Smooth muscle cell (in vitro differentiated cells): ENCODE measurements at regions not wholly inside any gene's neighbourhood (a gene's known extent, or its start where the extent isn't known, plus 50 kb on each side); places are given as distances from the start of the nearest gene placed in this dataset.

Experiments used
- DNase-seq: peaks from one replicate; lab custom pipeline; 2025; ENCODE audit not compliant: unreplicated experiment; lab: John Stamatoyannopoulos, UW
- H2AFZ ChIP-seq: fragments of 200-600 bp; sonication (generic); 2 replicates; pipeline ENCODE4 v1.6.0; 2016; ENCODE audit warnings: antibody characterized with exemption, low read depth, mild to moderate bottlenecking
- H3F3A ChIP-seq: fragments of 200-600 bp; sonication (generic); 2 replicates; pipeline ENCODE4 v1.6.0; 2017; ENCODE audit warnings: antibody characterized with exemption, low read depth
- H3K27ac ChIP-seq: fragments of 200-600 bp; sonication (generic); 2 replicates; pipeline ENCODE4 v1.5.1; 2016; ENCODE audit warnings: low read depth, mild to moderate bottlenecking
- H3K27me3 ChIP-seq: fragments of 200-600 bp; sonication (generic); 2 replicates; pipeline ENCODE4 v1.6.1; 2016; ENCODE audit warnings: low read depth, mild to moderate bottlenecking
- H3K36me3 ChIP-seq: fragments of 200-600 bp; sonication (generic); 2 replicates; pipeline ENCODE4 v1.5.1; 2016; ENCODE audit warnings: low read depth
- H3K4me1 ChIP-seq: fragments of 200-600 bp; sonication (generic); 2 replicates; pipeline ENCODE4 v1.5.1; 2016; ENCODE audit warnings: low read depth
- H3K4me2 ChIP-seq: fragments of 200-600 bp; sonication (generic); 2 replicates; pipeline ENCODE4 v1.6.0; 2016; ENCODE audit warnings: mild to moderate bottlenecking
- H3K4me3 ChIP-seq: fragments of 200-600 bp; sonication (generic); 2 replicates; pipeline ENCODE4 v1.5.1; 2016; ENCODE audit warnings: mild to moderate bottlenecking
- H3K79me2 ChIP-seq: fragments of 200-600 bp; sonication (generic); 2 replicates; pipeline ENCODE4 v1.6.0; 2016; ENCODE audit warnings: low read depth, mild to moderate bottlenecking
- H3K9ac ChIP-seq: fragments of 200-600 bp; sonication (generic); 2 replicates; pipeline ENCODE4 v1.6.0; 2016; ENCODE audit warnings: low read depth
- H3K9me3 ChIP-seq: fragments of 200-600 bp; sonication (generic); replicated peaks from 2 replicates; pipeline ENCODE4 v1.5.1; 2016; ENCODE audit warnings: low read depth
- H4K20me1 ChIP-seq: fragments of 200-600 bp; sonication (generic); 2 replicates; pipeline ENCODE4 v1.6.0; 2016; ENCODE audit warnings: low read depth
- WGBS: methylation state at CpG from one replicate; pipeline ENCODE4 v1.1.7; 2016; ENCODE audit warnings: low lambda C conversion rate; 5-methylcytosine and 5-hydroxymethylcytosine counted together
- TF ChIP-seq, protein P1 (sequence below): fragments of 200-600 bp; sonication (generic); IDR thresholded peaks from 2 replicates; pipeline ENCODE4 v1.5.1; 2017; ENCODE audit warnings: borderline replicate concordance, mild to moderate bottlenecking, antibody characterized with exemption; ENCODE audit not compliant: insufficient read depth, poor library complexity, severe bottlenecking

DNA sequence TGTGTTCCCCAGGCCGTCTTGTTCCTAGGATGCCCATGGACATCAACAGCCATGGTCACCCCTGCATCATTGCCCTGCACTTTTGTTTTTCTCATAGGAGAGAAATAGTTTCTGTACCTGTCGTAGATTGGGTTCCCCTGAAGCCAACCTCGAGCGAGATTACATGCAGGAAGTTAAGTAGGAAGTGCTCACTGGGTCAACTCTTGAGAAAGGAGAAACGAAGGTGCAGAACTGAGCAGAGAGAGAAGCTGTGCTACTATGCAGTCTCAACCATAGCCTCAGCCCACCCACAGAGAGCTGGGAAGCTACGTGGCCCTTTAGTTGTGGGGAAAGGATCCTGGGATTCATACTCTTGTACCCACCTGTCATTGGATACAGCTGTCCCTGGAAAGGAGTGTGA lies 165.2 kb downstream of the HERPUD2 start:
- H3K27ac ChIP-seq: no peak overlapping the region
- WGBS: 93% methylated on average over 6 of the region's 6 CpGs
- no peak overlapping the region for H2AFZ ChIP-seq
- H3K4me3 ChIP-seq: no peak overlapping the region
- no peaks in the 10 kb centered on the region for H3K36me3 ChIP-seq
- H3F3A ChIP-seq: no peaks in the 10 kb centered on the region
- no peaks in the 10 kb centered on the region for H3K9me3 ChIP-seq
- no peaks in the 10 kb centered on the region for H4K20me1 ChIP-seq
- H3K79me2 ChIP-seq: no peaks in the 10 kb centered on the region
- H3K27me3 ChIP-seq: peaks cover 13% of the 10 kb centered on the region
- H3K4me1 ChIP-seq: no peaks in the 10 kb centered on the region
- TF ChIP-seq, protein P1, sequence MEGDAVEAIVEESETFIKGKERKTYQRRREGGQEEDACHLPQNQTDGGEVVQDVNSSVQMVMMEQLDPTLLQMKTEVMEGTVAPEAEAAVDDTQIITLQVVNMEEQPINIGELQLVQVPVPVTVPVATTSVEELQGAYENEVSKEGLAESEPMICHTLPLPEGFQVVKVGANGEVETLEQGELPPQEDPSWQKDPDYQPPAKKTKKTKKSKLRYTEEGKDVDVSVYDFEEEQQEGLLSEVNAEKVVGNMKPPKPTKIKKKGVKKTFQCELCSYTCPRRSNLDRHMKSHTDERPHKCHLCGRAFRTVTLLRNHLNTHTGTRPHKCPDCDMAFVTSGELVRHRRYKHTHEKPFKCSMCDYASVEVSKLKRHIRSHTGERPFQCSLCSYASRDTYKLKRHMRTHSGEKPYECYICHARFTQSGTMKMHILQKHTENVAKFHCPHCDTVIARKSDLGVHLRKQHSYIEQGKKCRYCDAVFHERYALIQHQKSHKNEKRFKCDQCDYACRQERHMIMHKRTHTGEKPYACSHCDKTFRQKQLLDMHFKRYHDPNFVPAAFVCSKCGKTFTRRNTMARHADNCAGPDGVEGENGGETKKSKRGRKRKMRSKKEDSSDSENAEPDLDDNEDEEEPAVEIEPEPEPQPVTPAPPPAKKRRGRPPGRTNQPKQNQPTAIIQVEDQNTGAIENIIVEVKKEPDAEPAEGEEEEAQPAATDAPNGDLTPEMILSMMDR: no peak
- no peak overlapping the region for H3K4me2 ChIP-seq
- no peak overlapping the region for H3K9ac ChIP-seq
- DNase-seq: no peak

GRCh38 chr7:35528381-35528977 lies 166.5 kb downstream of the HERPUD2 start:
- no peaks in the 10 kb centered on the region for H4K20me1 ChIP-seq
- no peaks in the 10 kb centered on the region for H3K79me2 ChIP-seq
- TF ChIP-seq, protein P1: no peak
- H3K27me3 ChIP-seq: peaks cover 20% of the 10 kb centered on the region
- H3K9me3 ChIP-seq: no peaks in the 10 kb centered on the region
- no peaks in the 10 kb centered on the region for H3K4me1 ChIP-seq
- WGBS: 93% methylated on average over 8 of the region's 8 CpGs
- H3K4me3 ChIP-seq: no peak overlapping the region
- no peak overlapping the region for H3K4me2 ChIP-seq
- no peak overlapping the region for H3K27ac ChIP-seq
- H3F3A ChIP-seq: no peaks in the 10 kb centered on the region
- H3K36me3 ChIP-seq: no peaks in the 10 kb centered on the region
- no peak for DNase-seq
- H3K9ac ChIP-seq: no peak overlapping the region
- H2AFZ ChIP-seq: no peak overlapping the region

DNA sequence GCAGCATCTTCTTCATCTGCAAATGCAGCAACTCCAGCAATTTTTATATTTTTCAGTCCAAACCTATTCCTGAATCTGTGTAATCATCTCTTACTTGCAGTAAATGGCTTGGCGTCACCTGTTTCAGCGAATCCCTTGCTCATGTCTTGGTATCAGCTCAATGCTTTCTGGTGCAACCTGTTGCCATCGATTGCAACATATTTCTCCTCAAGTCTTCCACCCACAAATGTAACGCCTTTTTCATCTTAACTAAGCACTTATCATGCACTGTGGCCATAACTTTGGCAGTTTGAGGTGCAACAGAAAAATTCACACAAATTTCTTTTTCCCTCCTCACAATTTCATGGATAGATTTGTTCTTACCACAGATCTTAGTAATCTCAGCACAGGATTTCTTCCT lies 168.3 kb downstream of the HERPUD2 start:
- H3F3A ChIP-seq: no peaks in the 10 kb centered on the region
- DNase-seq: no peak
- no peak overlapping the region for H3K4me2 ChIP-seq
- no peak overlapping the region for H3K27ac ChIP-seq
- H4K20me1 ChIP-seq: no peaks in the 10 kb centered on the region
- H3K4me3 ChIP-seq: no peak overlapping the region
- no peak overlapping the region for H2AFZ ChIP-seq
- H3K9me3 ChIP-seq: no peaks in the 10 kb centered on the region
- 92% methylated on average over 4 of the region's 4 CpGs for WGBS
- H3K4me1 ChIP-seq: no peaks in the 10 kb centered on the region
- no peaks in the 10 kb centered on the region for H3K36me3 ChIP-seq
- TF ChIP-seq, protein P1: no peak
- H3K27me3 ChIP-seq: peaks cover 30% of the 10 kb centered on the region
- no peaks in the 10 kb centered on the region for H3K79me2 ChIP-seq
- H3K9ac ChIP-seq: no peak overlapping the region

GRCh38 chr7:35524112-35524804 lies 170.7 kb downstream of the HERPUD2 start:
- TF ChIP-seq, protein P1: no peak
- H3K27me3 ChIP-seq: peaks cover 30% of the 10 kb centered on the region
- DNase-seq: no peak
- H3K79me2 ChIP-seq: no peaks in the 10 kb centered on the region
- no peaks in the 10 kb centered on the region for H3F3A ChIP-seq
- no peak overlapping the region for H3K9ac ChIP-seq
- no peak overlapping the region for H3K27ac ChIP-seq
- H3K4me1 ChIP-seq: no peaks in the 10 kb centered on the region
- no peaks in the 10 kb centered on the region for H4K20me1 ChIP-seq
- H3K36me3 ChIP-seq: no peaks in the 10 kb centered on the region
- 90% methylated on average over 5 of the region's 5 CpGs for WGBS
- no peak overlapping the region for H3K4me2 ChIP-seq
- H3K4me3 ChIP-seq: no peak overlapping the region
- H2AFZ ChIP-seq: no peak overlapping the region
- no peaks in the 10 kb centered on the region for H3K9me3 ChIP-seq
